Upper lobe of left lung (tissue), 6 donors: ENCODE measurements at regions not wholly inside any gene's neighbourhood (a gene's known extent, or its start where the extent isn't known, plus 50 kb on each side); places are given as distances from the start of the nearest gene placed in this dataset.

Experiments used
- ATAC-seq, 2 donors: fragments of 200-7000 bp; cut with Tn5 transposase; one replicate each; pipeline ENCODE4 v1.9.1; 2022; ENCODE audit warnings: mild to moderate bottlenecking in 2 of 2, moderate library complexity in 2 of 2; ENCODE audit not compliant: low FRiP score in 2 of 2
- DNase-seq, 2 donors: peaks; one replicate each; pipeline ENCODE4 v3.0.0-alpha.2; 2019 to 2020
- H3K27ac ChIP-seq, 4 donors: fragments of 200-600 bp; sonication (generic); one replicate each; pipeline ENCODE4 v1.5.1; 2016 to 2019
- H3K27me3 ChIP-seq, 4 donors: fragments of 200-600 bp; sonication (generic); one replicate each; pipeline ENCODE4 v1.5.1; 2017 to 2019
- H3K36me3 ChIP-seq, 4 donors: fragments of 200-600 bp; sonication (generic); one replicate each; pipeline ENCODE4 v1.5.1; 2016 to 2019
- H3K4me1 ChIP-seq, 4 donors: fragments of 200-600 bp; sonication (generic); one replicate each; pipeline ENCODE4 v1.5.1; 2018 to 2019
- H3K4me3 ChIP-seq, 4 donors: fragments of 200-600 bp; sonication (generic); one replicate each; pipeline ENCODE4 v1.5.1; 2017 to 2019; ENCODE audit warnings: mild to moderate bottlenecking in 2 of 4, moderate library complexity in 1 of 4
- H3K9me3 ChIP-seq, 4 donors: fragments of 200-600 bp; sonication (generic); one replicate each; pipeline ENCODE4 v1.5.1; 2018 to 2019
- CTCF ChIP-seq, 6 experiments: fragments of 450-650 bp in 4 of 6; fragments of 200-600 bp in 2 of 6; sonication (generic) in 2 of 6; IDR thresholded peaks; one replicate each; pipeline ENCODE4 v1.5.1; 2016 to 2019; ENCODE audit warnings: antibody characterized with exemption in 6 of 6
- EP300 ChIP-seq, 4 donors: sonication (generic); formaldehyde crosslinking; IDR thresholded peaks; one replicate each; pipeline ENCODE4 v1.5.1; 2017; ENCODE audit warnings: antibody characterized with exemption in 4 of 4, control low read depth in 2 of 4
- POLR2A ChIP-seq, 4 donors: fragments of 450-650 bp; IDR thresholded peaks; one replicate each; pipeline ENCODE4 v1.5.1; 2016 to 2017; ENCODE audit warnings: antibody characterized with exemption in 4 of 4, mild to moderate bottlenecking in 2 of 4
- POLR2AphosphoS5 ChIP-seq, 2 donors: sonication (generic); formaldehyde crosslinking; IDR thresholded peaks; one replicate each; pipeline ENCODE4 v1.5.1; 2017; ENCODE audit warnings: antibody characterized with exemption in 2 of 2
- WGBS, 2 donors: methylation state at CpG; one replicate each; pipeline ENCODE4 v1.1.5; 2017 to 2018; 5-methylcytosine and 5-hydroxymethylcytosine counted together
- donor health status: DM: no; HTN: no; CAD: no; lungs with moderate emphysema.
- donor health status: DM: no; HTN: yes; CAD: no; lungs with severe emphysema.

- Histone ChIP-seq H3K4me1 (no peaks in the 10 kb centered on the region), H3K27me3 (no peaks in the 10 kb centered on the region), H3K27ac (no peak overlapping the region), H3K4me3 (no peak overlapping the region), H3K9me3 (no peaks in the 10 kb centered on the region), H3K36me3 (no peaks in the 10 kb centered on the region)
- ATAC-seq (no peak), DNase-seq (no peak)
- 78 to 90% methylated on average over 1 of the region's 1 CpG for WGBS, 2 donors
- TF ChIP-seq EP300 (IDR thresholded peaks at IDR 0.05) = no peak
- TF ChIP-seq CTCF (IDR thresholded peaks at IDR 0.05) = no peak
- no peak for TF ChIP-seq POLR2A (IDR thresholded peaks at IDR 0.05)
- TF ChIP-seq POLR2AphosphoS5 (IDR thresholded peaks at IDR 0.05) = no peak
These were observed 130.0 kb upstream of the BACE2 start for GRCh38 chr21:41037936-41038335.

- ATAC-seq = no peak
- Histone ChIP-seq H3K36me3 (no peaks in the 10 kb centered on the region), H3K9me3 (no peaks in the 10 kb centered on the region), H3K27ac (no peak overlapping the region), H3K27me3 (no peaks in the 10 kb centered on the region), H3K4me3 (no peak overlapping the region), H3K4me1 (peaks cover 0 to 11% (median 0%) of the 10 kb centered on the region in 4 donors)
- DNase-seq = no peak
- TF ChIP-seq POLR2AphosphoS5 (IDR thresholded peaks at IDR 0.05) (no peak), CTCF (IDR thresholded peaks at IDR 0.05) (no peak), EP300 (IDR thresholded peaks at IDR 0.05) (no peak), POLR2A (IDR thresholded peaks at IDR 0.05) (no peak)
- 71 to 81% methylated on average over 2 of the region's 2 CpGs for WGBS, 2 donors
These were observed 124.9 kb upstream of the BACE2 start for GRCh38 chr21:41043014-41043413.

DNA sequence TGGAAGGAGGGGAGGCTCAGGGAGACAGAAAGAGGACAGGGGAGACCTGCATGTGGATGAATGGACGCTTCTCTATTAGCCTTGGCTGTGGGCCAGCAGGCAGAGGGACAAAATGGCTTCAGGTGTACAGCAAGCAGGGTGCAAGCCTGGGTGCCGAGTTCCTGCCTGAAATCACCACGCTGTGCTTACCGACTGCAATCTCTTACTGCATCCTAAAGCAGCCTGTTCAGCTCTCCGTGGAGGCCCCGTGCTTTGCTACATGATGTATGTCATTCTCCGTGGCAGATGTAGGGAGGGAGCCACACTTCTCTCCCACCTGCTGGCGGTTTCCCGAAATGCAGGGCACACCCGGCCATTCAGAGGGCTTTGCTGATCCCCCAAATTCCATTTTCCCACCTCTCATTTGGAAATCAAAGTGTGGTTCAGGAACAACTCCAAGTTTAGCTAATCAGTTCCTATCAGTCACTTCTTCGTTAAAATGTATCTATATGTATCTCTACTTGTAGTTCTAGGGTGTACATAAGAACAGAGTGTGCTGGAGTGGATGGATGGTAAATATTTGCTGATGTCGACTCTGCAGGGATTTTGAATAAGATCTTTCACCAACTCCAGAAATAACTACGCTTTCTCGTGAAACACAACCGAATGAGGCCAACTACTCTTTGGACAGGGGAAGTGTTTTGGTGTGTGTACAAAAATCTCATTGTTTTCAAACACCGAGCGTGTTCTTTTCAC lies 122.3 kb upstream of the BACE2 start:
- ATAC-seq = peak in 1 of 2 donors; percentile 72
- Histone ChIP-seq H3K4me1 (peaks cover 0 to 11% (median 0%) of the 10 kb centered on the region in 4 donors), H3K4me3 (no peak overlapping the region), H3K36me3 (no peaks in the 10 kb centered on the region), H3K27me3 (no peaks in the 10 kb centered on the region), H3K9me3 (no peaks in the 10 kb centered on the region), H3K27ac (no peak overlapping the region)
- WGBS, 2 donors = 40 to 42% methylated on average over 15 to 17 of the region's 17 CpGs
- no peak for TF ChIP-seq EP300 (IDR thresholded peaks at IDR 0.05)
- TF ChIP-seq POLR2A (IDR thresholded peaks at IDR 0.05) = no peak
- no peak for TF ChIP-seq POLR2AphosphoS5 (IDR thresholded peaks at IDR 0.05)
- TF ChIP-seq CTCF (IDR thresholded peaks at IDR 0.05) = peak in 5 of 6 experiments; percentile 23 to 60 (median 39)
- peak in 1 of 2 donors; percentile 39 for DNase-seq

DNA sequence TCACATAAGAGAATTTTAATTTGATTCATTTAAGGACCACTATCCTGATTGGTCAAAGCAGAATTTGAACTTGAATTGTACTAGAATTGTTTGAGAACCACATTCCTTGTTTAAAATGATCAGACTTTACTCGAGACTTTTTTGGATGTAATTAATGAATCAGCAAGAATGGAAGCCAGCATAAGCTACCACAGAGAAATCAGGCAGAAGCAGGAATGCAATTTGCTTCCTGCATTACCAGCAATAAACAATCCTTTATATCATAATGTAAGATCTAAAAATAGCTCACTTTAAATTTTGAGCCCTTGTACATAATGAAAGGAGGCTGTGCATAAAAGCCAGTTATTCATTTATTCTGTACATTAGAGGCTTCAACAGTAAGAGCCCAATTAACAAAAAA lies 119.8 kb upstream of the BACE2 start:
- Histone ChIP-seq H3K9me3 (no peaks in the 10 kb centered on the region), H3K4me1 (peaks cover 0 to 11% (median 0%) of the 10 kb centered on the region in 4 donors), H3K36me3 (no peaks in the 10 kb centered on the region), H3K27ac (no peak overlapping the region), H3K27me3 (no peaks in the 10 kb centered on the region), H3K4me3 (no peak overlapping the region)
- WGBS, 2 donors = 10 to 26% methylated on average over 1 of the region's 1 CpG
- no peak for TF ChIP-seq POLR2AphosphoS5 (IDR thresholded peaks at IDR 0.05)
- TF ChIP-seq EP300 (IDR thresholded peaks at IDR 0.05) = no peak
- no peak for TF ChIP-seq POLR2A (IDR thresholded peaks at IDR 0.05)
- TF ChIP-seq CTCF (IDR thresholded peaks at IDR 0.05) = no peak
- no peak for ATAC-seq
- DNase-seq = no peak

DNA sequence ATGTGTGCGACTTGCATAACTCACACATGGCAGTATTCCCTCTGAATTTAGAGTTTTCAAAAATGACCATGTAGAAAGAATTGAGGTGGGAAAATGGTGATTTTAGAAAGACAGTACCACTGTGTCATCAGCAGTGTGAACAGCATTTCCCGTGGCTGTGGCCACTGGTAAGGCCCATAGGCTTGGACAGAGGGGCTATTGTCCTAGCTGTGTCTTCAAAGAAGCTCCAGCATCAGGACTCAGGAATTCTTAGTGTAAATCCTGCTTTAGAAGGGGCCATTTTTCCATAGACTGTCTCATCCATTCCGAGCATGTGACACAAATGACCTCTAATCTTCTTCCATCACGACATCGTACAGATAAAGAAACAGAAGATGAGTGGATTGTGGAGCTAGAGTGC lies 119.3 kb upstream of the BACE2 start:
- no peaks in the 10 kb centered on the region for H3K9me3 ChIP-seq
- 74 to 77% methylated on average over 5 of the region's 5 CpGs for WGBS, 2 donors
- ATAC-seq = no peak
- H3K27me3 ChIP-seq = no peaks in the 10 kb centered on the region
- no peak overlapping the region for H3K4me3 ChIP-seq
- DNase-seq = no peak
- H3K27ac ChIP-seq = no peak overlapping the region
- peaks cover 0 to 11% (median 0%) of the 10 kb centered on the region in 4 donors for H3K4me1 ChIP-seq
- no peak for TF ChIP-seq POLR2AphosphoS5 (IDR thresholded peaks at IDR 0.05)
- no peak for TF ChIP-seq EP300 (IDR thresholded peaks at IDR 0.05)
- no peak for TF ChIP-seq POLR2A (IDR thresholded peaks at IDR 0.05)
- TF ChIP-seq CTCF (IDR thresholded peaks at IDR 0.05) = no peak
- no peaks in the 10 kb centered on the region for H3K36me3 ChIP-seq
